SK-N-SH (cell line): ENCODE measurements at regions not wholly inside any gene's neighbourhood (a gene's known extent, or its start where the extent isn't known, plus 50 kb on each side); places are given as distances from the start of the nearest gene placed in this dataset.

ENCODE experiments used
- CHD2 ChIP-seq: fragments of 150-350 bp; IDR thresholded peaks from 2 replicates; pipeline ENCODE4 v1.6.1; 2018; ENCODE audit warnings: low read length; ENCODE audit not compliant: partially characterized antibody
- CTCF ChIP-seq: fragments of 200-600 bp; sonication (generic); IDR thresholded peaks from 2 replicates; pipeline ENCODE4 v1.6.1; 2017; ENCODE audit warnings: antibody characterized with exemption, mild to moderate bottlenecking, moderate library complexity
- ELF1 ChIP-seq: IDR thresholded peaks from 2 replicates; pipeline ENCODE4 v1.4.0; 2012
- FOSL2 ChIP-seq: IDR thresholded peaks from 2 replicates; pipeline ENCODE4 v1.4.0; 2012; ENCODE audit warnings: low read depth, mild to moderate bottlenecking, moderate library complexity, borderline replicate concordance
- RFX5 ChIP-seq: IDR thresholded peaks from 2 replicates; pipeline ENCODE4 v1.6.1; 2012; ENCODE audit warnings: mild to moderate bottlenecking, improper control_type of control experiment, low read length
- RXRA ChIP-seq: IDR thresholded peaks from 2 replicates; pipeline ENCODE4 v1.4.0; 2012; ENCODE audit warnings: low read depth, mild to moderate bottlenecking, borderline replicate concordance
- TEAD4 ChIP-seq: IDR thresholded peaks from 2 replicates; pipeline ENCODE4 v1.4.0; 2012; ENCODE audit warnings: mild to moderate bottlenecking, borderline replicate concordance; ENCODE audit not compliant: insufficient read depth

DNA sequence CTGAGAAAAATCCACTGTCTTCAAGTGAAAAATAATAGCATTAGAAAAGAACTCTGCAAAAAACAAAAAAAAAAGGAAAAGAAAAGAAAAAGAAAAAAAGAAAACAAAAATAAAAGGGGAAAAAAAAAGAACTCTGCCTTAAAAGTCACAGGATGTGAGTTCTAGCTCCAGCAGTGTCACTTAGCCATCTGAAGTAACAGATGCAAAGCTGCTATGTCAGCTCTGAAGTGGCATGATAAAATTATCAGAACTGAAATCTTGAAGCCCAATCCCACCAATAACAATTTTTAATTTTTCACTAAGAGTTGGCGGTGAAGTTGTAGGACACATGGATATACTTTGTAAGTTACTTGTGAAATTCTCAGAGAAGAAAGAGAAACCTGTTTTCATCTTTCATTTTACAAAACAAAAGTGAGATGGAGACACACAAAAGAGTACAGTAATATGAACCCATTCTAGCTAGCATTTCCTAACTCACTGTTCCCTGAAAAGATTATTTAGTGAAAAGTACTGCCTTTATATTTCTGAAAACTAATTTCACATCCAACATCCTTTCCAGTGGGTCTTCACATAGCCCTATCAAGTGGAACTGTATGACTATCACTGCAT is 103.5 kb downstream of the ELAPOR2 start:
- no peak for TF ChIP-seq CTCF
- TF ChIP-seq RFX5: no peak
- TF ChIP-seq CHD2: no peak
- TF ChIP-seq ELF1: no peak
- TF ChIP-seq TEAD4: no peak
- TF ChIP-seq FOSL2: no peak
- TF ChIP-seq RXRA: no peak
